Activated T-helper 2 cell treated with anti-CD3 and anti-CD28 coated beads, Interferon-gamma antibody, Interleukin-2, Interleukin-4, amounts not matched to agents 10 μg/mL and 5 μg/mL and 100 μg/mL, durations not matched to agents 14 hours and 24 hours and 36 hours (primary cell): ENCODE measurements at regions not wholly inside any gene's neighbourhood (a gene's known extent, or its start where the extent isn't known, plus 50 kb on each side); places are given as distances from the start of the nearest gene placed in this dataset.
"Not testable (repeated sequence)": the region's sequence is repeated elsewhere in the genome, so short reads cannot be mapped to it uniquely, and the experiment has no call there.

ENCODE experiments used
- DNase-seq: peaks from one replicate; pipeline ENCODE4 v3.0.0; 2021; ENCODE audit warnings: low spot score
- H3K27ac Mint-ChIP-seq: one replicate; pipeline ENCODE4 v1.8.0; 2021; ENCODE audit warnings: mixed read lengths
- H3K27me3 Mint-ChIP-seq: one replicate; pipeline ENCODE4 v1.8.0; 2021; ENCODE audit warnings: low read depth, mixed read lengths
- H3K36me3 Mint-ChIP-seq: one replicate; pipeline ENCODE4 v1.8.0; 2021; ENCODE audit warnings: low read depth, mixed read lengths
- H3K4me1 Mint-ChIP-seq: one replicate; pipeline ENCODE4 v1.8.0; 2021; ENCODE audit warnings: low read depth, mixed read lengths
- H3K4me3 Mint-ChIP-seq: one replicate; pipeline ENCODE4 v1.8.0; 2021; ENCODE audit warnings: low read depth, mild to moderate bottlenecking, moderate library complexity, mixed read lengths
- H3K9me3 Mint-ChIP-seq: one replicate; pipeline ENCODE4 v1.8.0; 2021; ENCODE audit warnings: mixed read lengths
- intact Hi-C: fragments of 100-400 bp; cut with micrococcal nuclease; formaldehyde crosslinking; loops from one replicate; pipeline ENCODE4 v1.15.1; 2023

DNA sequence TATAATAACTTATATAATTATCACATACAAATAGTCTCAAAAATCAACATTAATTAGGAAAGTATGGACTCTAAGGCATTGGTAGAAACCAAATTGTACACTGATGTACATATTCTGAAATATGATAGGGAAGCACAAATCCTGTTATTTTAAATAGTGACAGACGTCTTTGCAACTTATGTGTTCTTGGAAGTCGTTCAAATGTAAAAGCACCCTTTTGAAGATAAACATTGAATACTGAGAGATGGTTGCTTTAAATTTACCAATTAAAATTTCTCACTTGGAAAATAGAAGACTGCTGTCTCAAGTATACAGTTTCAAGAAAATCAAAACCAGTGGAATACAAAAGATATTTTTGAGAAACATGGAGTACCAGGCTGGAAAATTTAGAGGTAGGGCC lies 457.4 kb upstream of the NUDT12 start:
- no peaks in the 10 kb centered on the region for H3K36me3 Mint-ChIP-seq
- intact Hi-C loops = no loop called here
- no peaks in the 10 kb centered on the region for H3K27me3 Mint-ChIP-seq
- no peak overlapping the region for H3K4me3 Mint-ChIP-seq
- peaks cover 18% of the 10 kb centered on the region for H3K9me3 Mint-ChIP-seq
- no peaks in the 10 kb centered on the region for H3K4me1 Mint-ChIP-seq
- H3K27ac Mint-ChIP-seq = no peak overlapping the region
- no peak for DNase-seq

GRCh38 chr5:104018299-104018698 lies 455.7 kb upstream of the NUDT12 start:
- no peak overlapping the region for H3K4me3 Mint-ChIP-seq
- H3K27ac Mint-ChIP-seq = no peak overlapping the region
- H3K4me1 Mint-ChIP-seq = no peaks in the 10 kb centered on the region
- intact Hi-C loops = no loop called here
- H3K27me3 Mint-ChIP-seq = no peaks in the 10 kb centered on the region
- H3K9me3 Mint-ChIP-seq = peaks cover 16% of the 10 kb centered on the region
- DNase-seq = no peak
- no peaks in the 10 kb centered on the region for H3K36me3 Mint-ChIP-seq

DNA sequence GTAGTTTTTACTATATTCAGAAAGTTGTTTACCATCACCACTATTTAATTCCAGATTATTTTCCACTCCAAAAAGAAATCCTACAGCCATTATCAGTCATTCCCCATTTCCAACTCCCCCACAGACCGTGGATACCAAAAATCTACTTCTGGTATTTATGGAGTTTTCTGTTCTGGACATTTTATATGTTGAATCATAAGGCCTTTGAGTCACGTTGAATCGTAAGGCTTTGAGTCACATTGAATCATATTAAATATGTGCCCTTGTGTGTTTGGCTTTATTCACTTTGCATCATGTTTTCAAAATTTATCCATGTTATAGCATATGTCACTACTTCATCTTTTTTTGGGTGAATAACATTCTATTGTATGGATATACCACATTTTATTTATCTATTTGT lies 454.1 kb upstream of the NUDT12 start:
- no peak for DNase-seq
- H3K27ac Mint-ChIP-seq = no peak overlapping the region
- H3K4me3 Mint-ChIP-seq = no peak overlapping the region
- no peaks in the 10 kb centered on the region for H3K4me1 Mint-ChIP-seq
- intact Hi-C loops = no loop called here
- no peaks in the 10 kb centered on the region for H3K27me3 Mint-ChIP-seq
- H3K36me3 Mint-ChIP-seq = no peaks in the 10 kb centered on the region
- peaks cover 15% of the 10 kb centered on the region for H3K9me3 Mint-ChIP-seq

DNA sequence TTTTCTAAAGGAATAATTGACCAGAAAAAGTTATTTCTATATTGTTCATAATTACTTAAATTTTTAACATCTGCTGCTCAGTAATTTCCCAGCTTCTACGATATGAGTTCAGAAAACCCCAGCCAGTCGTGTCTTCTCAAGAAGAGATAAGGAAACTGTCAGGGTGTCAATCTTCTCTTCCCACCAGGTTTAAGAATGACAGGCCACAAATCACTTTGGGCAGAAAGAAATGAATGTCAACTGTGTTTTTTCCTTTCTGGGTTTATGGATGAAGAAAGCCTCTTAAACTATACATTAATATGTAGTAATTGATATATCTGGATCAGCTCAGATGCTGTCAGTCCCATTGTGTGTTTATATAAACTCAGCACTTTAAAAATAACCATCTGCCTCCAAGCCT lies 453.2 kb upstream of the NUDT12 start:
- intact Hi-C loops = no loop called here
- H3K9me3 Mint-ChIP-seq = peaks cover 15% of the 10 kb centered on the region
- H3K36me3 Mint-ChIP-seq = no peaks in the 10 kb centered on the region
- H3K4me1 Mint-ChIP-seq = no peaks in the 10 kb centered on the region
- H3K4me3 Mint-ChIP-seq = no peak overlapping the region
- H3K27me3 Mint-ChIP-seq = no peaks in the 10 kb centered on the region
- no peak for DNase-seq
- no peak overlapping the region for H3K27ac Mint-ChIP-seq

DNA sequence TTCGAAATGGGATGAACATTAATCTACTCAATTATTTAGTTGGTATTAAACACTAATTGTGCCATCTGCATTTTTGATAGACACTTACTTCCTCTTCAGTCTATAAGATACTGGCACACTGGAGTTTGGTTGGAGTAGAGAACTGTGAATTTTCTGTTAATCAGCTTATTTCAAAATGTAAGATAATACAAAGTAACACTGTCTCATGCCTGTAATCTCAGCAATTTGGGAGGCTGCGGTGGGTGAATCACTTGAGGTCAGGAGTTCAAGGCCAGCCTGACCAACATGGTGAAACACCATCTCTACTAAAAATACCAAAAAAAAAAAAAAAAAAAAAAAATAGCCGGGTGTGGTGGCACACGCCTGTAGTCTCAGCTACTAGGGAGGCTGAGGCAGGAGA lies 440.2 kb upstream of the NUDT12 start:
- H3K27me3 Mint-ChIP-seq, H3K4me3 Mint-ChIP-seq, intact Hi-C loops, H3K4me1 Mint-ChIP-seq, H3K36me3 Mint-ChIP-seq, DNase-seq, H3K9me3 Mint-ChIP-seq, H3K27ac Mint-ChIP-seq: not testable (repeated sequence)

DNA sequence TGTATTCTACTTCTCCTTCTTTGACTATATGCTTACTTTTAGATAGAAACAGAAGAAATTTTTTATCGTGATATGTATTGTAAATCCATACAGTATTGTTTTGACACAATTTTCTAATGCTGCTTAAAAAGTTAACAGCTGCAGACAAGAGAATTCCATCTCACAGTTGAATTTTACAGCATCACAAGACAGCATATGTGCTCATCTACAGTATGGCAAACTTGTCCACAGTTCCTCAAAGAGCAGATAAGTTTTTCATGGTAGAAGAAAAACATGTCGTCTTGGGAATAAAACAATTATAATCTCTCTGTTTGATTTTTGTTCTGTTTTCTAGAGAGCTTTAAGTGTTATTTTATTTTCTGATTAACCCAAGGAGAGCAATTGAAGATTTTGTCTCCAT lies 438.5 kb upstream of the NUDT12 start:
- H3K4me3 Mint-ChIP-seq = no peak overlapping the region
- no peaks in the 10 kb centered on the region for H3K4me1 Mint-ChIP-seq
- H3K9me3 Mint-ChIP-seq = peaks cover 9% of the 10 kb centered on the region
- intact Hi-C loops = no loop called here
- H3K27ac Mint-ChIP-seq = no peak overlapping the region
- DNase-seq = no peak
- no peaks in the 10 kb centered on the region for H3K36me3 Mint-ChIP-seq
- no peaks in the 10 kb centered on the region for H3K27me3 Mint-ChIP-seq

DNA sequence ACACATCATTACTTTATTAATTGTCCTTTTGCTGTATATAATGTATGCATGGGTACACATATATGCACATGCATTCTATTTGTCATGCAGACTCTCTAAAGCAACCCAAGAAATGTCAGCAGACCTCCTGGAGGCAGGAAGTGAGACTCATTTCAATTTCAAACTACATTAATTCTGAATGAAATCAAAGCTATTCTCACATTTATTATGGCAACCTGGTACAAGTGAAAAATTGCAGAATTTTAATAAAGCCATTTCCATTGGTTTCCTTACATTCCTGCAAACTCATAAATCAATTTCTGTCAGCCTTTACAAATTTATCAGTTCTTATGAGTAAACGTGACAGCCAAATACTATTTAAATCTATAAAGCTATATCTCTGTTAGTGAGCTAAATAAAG lies 430.4 kb upstream of the NUDT12 start:
- Mint-ChIP-seq H3K4me1 (no peaks in the 10 kb centered on the region), H3K36me3 (no peaks in the 10 kb centered on the region), H3K9me3 (peaks cover 12% of the 10 kb centered on the region), H3K27ac (no peak overlapping the region), H3K27me3 (no peaks in the 10 kb centered on the region), H3K4me3 (no peak overlapping the region)
- no peak for DNase-seq
- intact Hi-C loops = no loop called here

GRCh38 chr5:103990064-103990463 lies 427.5 kb upstream of the NUDT12 start:
- no peak overlapping the region for H3K27ac Mint-ChIP-seq

GRCh38 chr5:103981592-103981991 lies 419.0 kb upstream of the NUDT12 start:
- intact Hi-C loops = no loop called here
- Mint-ChIP-seq H3K36me3 (no peaks in the 10 kb centered on the region), H3K4me1 (no peaks in the 10 kb centered on the region), H3K27ac (no peak overlapping the region), H3K27me3 (no peaks in the 10 kb centered on the region), H3K4me3 (no peak overlapping the region), H3K9me3 (peaks cover 5% of the 10 kb centered on the region)
- DNase-seq = no peak

More at GRCh38 chr5:103990064-103990463, 427.5 kb upstream of the NUDT12 start:
- intact Hi-C loops = no loop called here
- no peak overlapping the region for H3K4me3 Mint-ChIP-seq
- no peaks in the 10 kb centered on the region for H3K4me1 Mint-ChIP-seq
- no peak for DNase-seq
- no peaks in the 10 kb centered on the region for H3K27me3 Mint-ChIP-seq
- peaks cover 19% of the 10 kb centered on the region for H3K9me3 Mint-ChIP-seq
- no peaks in the 10 kb centered on the region for H3K36me3 Mint-ChIP-seq

DNA sequence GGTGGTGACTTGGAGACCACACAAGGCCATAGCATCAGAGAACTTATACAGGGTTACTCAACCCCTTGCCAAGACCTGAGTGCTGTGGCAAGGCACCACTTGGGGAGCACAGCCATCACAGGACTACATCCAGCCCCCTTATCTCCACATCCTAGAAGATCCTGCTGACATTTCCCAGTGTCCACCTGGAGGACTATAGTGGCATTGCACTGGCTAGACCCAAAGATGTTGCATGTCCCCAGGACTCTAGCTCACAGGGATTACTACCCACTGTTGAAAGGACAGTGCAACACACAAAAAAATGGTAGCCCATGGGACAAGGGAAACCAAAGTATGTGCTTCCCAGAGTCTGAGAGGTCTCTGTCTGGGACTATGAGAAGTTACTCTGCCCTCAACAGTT lies 411.1 kb upstream of the NUDT12 start:
- H3K36me3 Mint-ChIP-seq = no peaks in the 10 kb centered on the region
- H3K9me3 Mint-ChIP-seq = peaks cover 25% of the 10 kb centered on the region
- no peak overlapping the region for H3K27ac Mint-ChIP-seq
- no peak overlapping the region for H3K4me3 Mint-ChIP-seq
- no peaks in the 10 kb centered on the region for H3K27me3 Mint-ChIP-seq
- no peak for DNase-seq
- intact Hi-C loops = no loop called here
- no peaks in the 10 kb centered on the region for H3K4me1 Mint-ChIP-seq

DNA sequence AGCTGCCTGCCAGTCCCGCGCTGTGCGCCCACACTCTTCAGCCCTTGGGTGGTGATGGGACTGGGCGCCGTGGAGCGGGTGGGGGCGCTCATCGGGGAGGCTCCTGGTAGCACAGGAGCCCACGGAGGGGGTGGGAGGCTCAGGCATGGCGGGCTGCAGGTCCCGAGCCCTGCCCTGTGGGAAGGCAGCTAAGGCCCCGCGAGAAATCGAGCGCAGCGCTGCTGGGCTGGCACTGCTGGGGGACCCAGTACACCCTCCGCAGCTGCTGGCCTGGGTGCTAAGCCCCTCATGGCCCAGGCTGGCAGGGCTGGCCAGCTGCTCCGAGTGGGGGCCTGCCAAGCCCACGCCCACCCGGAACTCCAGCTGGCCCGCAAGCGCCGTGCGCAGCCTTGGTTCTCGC lies 403.7 kb upstream of the NUDT12 start:
- H3K4me1 Mint-ChIP-seq, H3K4me3 Mint-ChIP-seq, DNase-seq, intact Hi-C loops, H3K27ac Mint-ChIP-seq, H3K27me3 Mint-ChIP-seq, H3K36me3 Mint-ChIP-seq: not testable (repeated sequence)
- peaks cover 28% of the 10 kb centered on the region for H3K9me3 Mint-ChIP-seq

DNA sequence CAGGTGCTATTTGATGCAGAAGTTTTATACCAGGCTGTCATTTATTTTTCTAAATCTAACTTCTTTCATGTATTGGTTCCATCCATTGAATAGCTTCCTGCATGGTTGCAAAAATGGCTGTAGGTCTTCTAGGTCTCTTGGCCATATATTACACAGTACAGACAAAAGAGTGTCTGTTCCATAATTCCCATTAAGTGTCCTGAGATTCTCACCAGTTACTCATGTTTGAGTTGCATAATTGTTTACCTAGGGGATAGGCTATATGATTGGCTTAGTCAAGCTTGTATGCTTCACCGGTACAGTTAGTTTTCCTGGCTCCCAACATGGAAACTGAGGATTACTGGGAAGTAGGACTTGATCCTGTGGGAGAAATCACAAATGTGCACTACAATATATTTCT lies 399.4 kb upstream of the NUDT12 start:
- Mint-ChIP-seq H3K9me3 (peaks cover 19% of the 10 kb centered on the region), H3K36me3 (no peaks in the 10 kb centered on the region), H3K4me3 (no peak overlapping the region), H3K27me3 (no peaks in the 10 kb centered on the region), H3K4me1 (no peaks in the 10 kb centered on the region), H3K27ac (no peak overlapping the region)
- DNase-seq = no peak
- intact Hi-C loops = no loop called here

- intact Hi-C loops = no loop called here
- Mint-ChIP-seq H3K27me3 (no peaks in the 10 kb centered on the region), H3K36me3 (no peaks in the 10 kb centered on the region), H3K4me1 (no peaks in the 10 kb centered on the region), H3K9me3 (peaks cover 11% of the 10 kb centered on the region), H3K27ac (no peak overlapping the region), H3K4me3 (no peak overlapping the region)
- no peak for DNase-seq
Observed at GRCh38 chr5:103953601-103954382, 391.2 kb upstream of the NUDT12 start.

GRCh38 chr5:103951776-103952175 lies 389.2 kb upstream of the NUDT12 start:
- Mint-ChIP-seq H3K36me3 (no peaks in the 10 kb centered on the region), H3K27me3 (no peaks in the 10 kb centered on the region), H3K4me1 (no peaks in the 10 kb centered on the region), H3K27ac (no peak overlapping the region), H3K9me3 (peaks cover 11% of the 10 kb centered on the region), H3K4me3 (no peak overlapping the region)
- intact Hi-C loops = no loop called here
- no peak for DNase-seq
